ENCODE measurements at regions not wholly inside any gene's neighbourhood (a gene's known extent, or its start where the extent isn't known, plus 50 kb on each side); places are given as distances from the start of the nearest gene placed in this dataset.

DNA sequence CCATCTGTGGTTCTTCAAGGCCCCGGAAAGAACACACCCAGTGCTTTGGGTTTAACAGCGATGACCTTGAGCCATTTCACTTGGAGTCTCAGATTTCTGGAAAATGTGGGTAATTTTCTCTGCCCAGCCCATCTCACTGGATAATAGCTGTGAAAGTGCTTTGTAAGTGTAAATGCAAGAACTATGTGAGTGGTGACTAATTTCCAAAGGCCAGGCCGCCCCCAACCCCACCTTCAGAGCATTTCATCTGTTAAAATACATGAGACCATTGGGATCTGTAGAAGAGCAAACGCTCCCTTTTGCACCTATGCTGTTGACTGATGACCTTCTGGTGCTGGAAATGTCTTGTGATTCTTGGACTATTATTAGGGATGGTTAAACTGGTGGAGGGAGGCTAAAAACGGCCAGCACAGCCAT is 196.8 kb upstream of the LPP start:
- no peak for DNase-seq
- Histone ChIP-seq H3K36me3 (no peaks in the 10 kb centered on the region), H3K9me3 (no peaks in the 10 kb centered on the region), H3K27me3 (no peaks in the 10 kb centered on the region), H3K4me1 (peaks cover 0 to 7% (median 3%) of the 10 kb centered on the region in 4 donors), H3K27ac (no peak overlapping the region), H3K4me3 (no peak overlapping the region)
- TF ChIP-seq, protein P1, sequence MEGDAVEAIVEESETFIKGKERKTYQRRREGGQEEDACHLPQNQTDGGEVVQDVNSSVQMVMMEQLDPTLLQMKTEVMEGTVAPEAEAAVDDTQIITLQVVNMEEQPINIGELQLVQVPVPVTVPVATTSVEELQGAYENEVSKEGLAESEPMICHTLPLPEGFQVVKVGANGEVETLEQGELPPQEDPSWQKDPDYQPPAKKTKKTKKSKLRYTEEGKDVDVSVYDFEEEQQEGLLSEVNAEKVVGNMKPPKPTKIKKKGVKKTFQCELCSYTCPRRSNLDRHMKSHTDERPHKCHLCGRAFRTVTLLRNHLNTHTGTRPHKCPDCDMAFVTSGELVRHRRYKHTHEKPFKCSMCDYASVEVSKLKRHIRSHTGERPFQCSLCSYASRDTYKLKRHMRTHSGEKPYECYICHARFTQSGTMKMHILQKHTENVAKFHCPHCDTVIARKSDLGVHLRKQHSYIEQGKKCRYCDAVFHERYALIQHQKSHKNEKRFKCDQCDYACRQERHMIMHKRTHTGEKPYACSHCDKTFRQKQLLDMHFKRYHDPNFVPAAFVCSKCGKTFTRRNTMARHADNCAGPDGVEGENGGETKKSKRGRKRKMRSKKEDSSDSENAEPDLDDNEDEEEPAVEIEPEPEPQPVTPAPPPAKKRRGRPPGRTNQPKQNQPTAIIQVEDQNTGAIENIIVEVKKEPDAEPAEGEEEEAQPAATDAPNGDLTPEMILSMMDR (IDR thresholded peaks at IDR 0.05): no peak
- TF ChIP-seq POLR2A (IDR thresholded peaks at IDR 0.05): no peak

DNA sequence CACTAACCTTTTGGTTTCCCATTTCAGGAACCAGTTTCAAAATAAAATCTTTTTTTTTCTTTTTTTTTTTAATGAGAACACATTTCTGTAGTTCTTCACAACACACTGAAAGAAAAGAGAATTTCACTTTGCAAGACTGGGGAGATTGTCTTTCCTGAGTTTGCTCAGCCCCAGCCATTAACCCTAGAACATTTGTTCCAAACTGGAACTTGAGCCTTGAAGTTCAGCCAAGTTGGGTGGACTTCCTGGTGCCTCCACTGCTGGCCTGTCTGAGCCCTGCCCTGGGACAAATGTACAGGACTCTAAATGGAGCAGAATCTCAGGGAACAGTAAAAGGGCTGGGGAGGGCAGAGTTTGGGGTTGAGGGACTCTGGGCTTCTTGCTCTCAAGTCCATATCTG is 196.4 kb upstream of the LPP start:
- H3K36me3 ChIP-seq: no peaks in the 10 kb centered on the region
- H3K27ac ChIP-seq: no peak overlapping the region
- H3K4me3 ChIP-seq: no peak overlapping the region
- no peaks in the 10 kb centered on the region for H3K27me3 ChIP-seq
- TF ChIP-seq POLR2A (IDR thresholded peaks at IDR 0.05): no peak
- TF ChIP-seq, protein P1 (IDR thresholded peaks at IDR 0.05): no peak
- peak in 1 of 3 donors; percentile 73 for DNase-seq
- H3K4me1 ChIP-seq: peaks cover 0 to 7% (median 3%) of the 10 kb centered on the region in 4 donors
- no peaks in the 10 kb centered on the region for H3K9me3 ChIP-seq

DNA sequence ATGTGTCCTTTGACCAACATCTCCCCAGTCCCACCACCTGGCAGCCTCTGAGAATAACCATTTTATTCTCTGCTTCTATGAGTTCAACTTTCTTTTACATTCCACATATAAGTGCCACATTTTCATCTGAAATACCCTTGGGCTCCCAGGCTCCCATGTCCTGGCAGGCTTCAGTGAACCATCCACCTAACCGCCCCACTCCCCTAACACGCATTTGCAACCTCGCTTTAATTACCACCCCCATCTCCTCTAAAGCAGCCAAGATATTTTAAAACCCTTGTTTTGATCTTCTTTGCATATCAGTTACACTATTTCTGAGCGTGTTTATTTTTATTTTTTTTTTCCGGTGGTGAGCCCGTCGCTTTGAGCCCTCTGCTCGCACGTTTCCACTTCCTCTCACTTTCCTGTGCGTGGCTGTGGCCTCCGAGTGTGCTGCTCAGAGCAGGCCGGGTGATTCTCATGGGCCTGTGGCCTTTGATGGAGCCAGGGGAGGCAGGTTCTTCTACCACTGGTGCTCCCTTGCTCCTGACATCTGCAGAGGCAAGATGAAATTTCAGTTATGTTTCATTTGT is 195.4 kb upstream of the LPP start:
- Histone ChIP-seq H3K27ac (peak overlapping the region in 1 of 4 donors; percentile 19), H3K9me3 (no peaks in the 10 kb centered on the region), H3K4me1 (peaks cover 0 to 7% (median 3%) of the 10 kb centered on the region in 4 donors), H3K27me3 (no peaks in the 10 kb centered on the region), H3K4me3 (no peak overlapping the region), H3K36me3 (no peaks in the 10 kb centered on the region)
- TF ChIP-seq, protein P1 (IDR thresholded peaks at IDR 0.05): no peak
- TF ChIP-seq POLR2A (IDR thresholded peaks at IDR 0.05): no peak
- peak in 2 of 3 donors; percentile 67 to 80 for DNase-seq

DNA sequence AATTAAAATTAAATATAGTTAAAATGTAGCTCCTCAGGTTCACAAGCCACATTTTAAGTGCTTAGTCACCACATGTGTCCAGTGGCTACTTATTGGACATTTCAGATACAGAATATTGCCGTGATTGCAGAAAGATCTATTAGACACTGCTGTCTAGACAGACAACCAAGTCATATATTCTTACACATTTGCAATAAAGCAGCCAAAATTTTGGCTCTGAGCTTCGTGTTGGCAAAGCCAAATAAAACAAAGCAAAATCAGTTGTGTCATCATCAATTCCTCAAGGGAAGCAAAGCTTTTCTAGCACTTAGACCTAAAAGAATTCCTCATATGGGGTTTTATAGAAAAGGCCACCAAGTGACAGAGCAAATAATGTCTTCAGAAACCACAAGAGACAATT is 193.1 kb upstream of the LPP start:
- no peaks in the 10 kb centered on the region for H3K36me3 ChIP-seq
- DNase-seq: no peak
- TF ChIP-seq, protein P1 (IDR thresholded peaks at IDR 0.05): no peak
- no peak for TF ChIP-seq POLR2A (IDR thresholded peaks at IDR 0.05)
- H3K9me3 ChIP-seq: no peaks in the 10 kb centered on the region
- no peak overlapping the region for H3K4me3 ChIP-seq
- H3K27ac ChIP-seq: no peak overlapping the region
- H3K27me3 ChIP-seq: no peaks in the 10 kb centered on the region
- H3K4me1 ChIP-seq: peaks cover 0 to 5% (median 0%) of the 10 kb centered on the region in 4 donors

DNA sequence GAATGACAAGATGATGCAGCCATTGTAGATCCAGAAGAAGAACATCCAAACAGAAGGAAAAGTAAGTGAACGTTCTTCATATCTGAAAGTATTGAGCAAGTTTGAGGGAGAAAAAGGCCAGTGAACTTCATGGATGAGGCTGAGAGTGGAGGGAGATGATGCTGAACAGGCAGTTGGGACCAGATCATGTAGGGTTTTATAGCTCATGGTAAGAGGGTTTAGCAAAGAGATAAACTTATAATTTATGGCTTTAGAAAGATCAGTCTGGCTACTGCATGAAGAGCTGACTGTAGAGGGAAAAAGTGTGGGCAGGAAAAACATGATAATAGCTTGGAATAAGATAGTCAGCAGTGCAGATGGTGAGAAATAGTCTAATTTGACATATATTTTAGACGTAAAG is 192.6 kb upstream of the LPP start:
- Histone ChIP-seq H3K4me3 (no peak overlapping the region), H3K9me3 (no peaks in the 10 kb centered on the region), H3K4me1 (peaks cover 0 to 5% (median 0%) of the 10 kb centered on the region in 4 donors), H3K27ac (no peak overlapping the region), H3K27me3 (no peaks in the 10 kb centered on the region), H3K36me3 (no peaks in the 10 kb centered on the region)
- no peak for TF ChIP-seq POLR2A (IDR thresholded peaks at IDR 0.05)
- TF ChIP-seq, protein P1 (IDR thresholded peaks at IDR 0.05): no peak
- no peak for DNase-seq

Data from Peyer's patch (tissue), 4 donors.